GM19023 (cell line): ENCODE measurements at regions not wholly inside any gene's neighbourhood (a gene's known extent, or its start where the extent isn't known, plus 50 kb on each side); places are given as distances from the start of the nearest gene placed in this dataset.

Experiments
- ATAC-seq: cut with Tn5 transposase; IDR thresholded peaks from one replicate; pipeline ENCODE4 v1.9.1; 2021; ENCODE audit warnings: mild to moderate bottlenecking, moderate library complexity; ENCODE audit not compliant: unreplicated experiment

DNA sequence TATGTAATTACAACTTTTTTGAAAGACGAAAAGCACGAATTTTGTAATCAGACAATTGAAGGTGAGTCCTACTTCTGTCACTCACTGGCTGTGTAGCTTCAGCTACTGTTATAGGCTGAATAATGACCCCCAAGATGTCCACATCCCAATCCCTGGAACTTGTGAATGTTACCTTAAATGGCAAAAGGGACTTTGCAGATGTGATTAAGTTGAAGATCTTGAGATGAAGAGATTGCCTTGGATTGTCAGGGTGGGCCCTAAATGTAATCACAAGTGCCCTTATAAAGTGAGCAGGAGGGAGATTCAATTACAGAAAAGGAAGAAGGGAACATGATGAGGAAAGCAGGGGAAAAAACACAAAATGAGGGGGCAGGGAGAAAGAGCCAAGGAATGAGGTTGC lies 326.2 kb upstream of the MSX2 start:
- ATAC-seq, result no peak

DNA sequence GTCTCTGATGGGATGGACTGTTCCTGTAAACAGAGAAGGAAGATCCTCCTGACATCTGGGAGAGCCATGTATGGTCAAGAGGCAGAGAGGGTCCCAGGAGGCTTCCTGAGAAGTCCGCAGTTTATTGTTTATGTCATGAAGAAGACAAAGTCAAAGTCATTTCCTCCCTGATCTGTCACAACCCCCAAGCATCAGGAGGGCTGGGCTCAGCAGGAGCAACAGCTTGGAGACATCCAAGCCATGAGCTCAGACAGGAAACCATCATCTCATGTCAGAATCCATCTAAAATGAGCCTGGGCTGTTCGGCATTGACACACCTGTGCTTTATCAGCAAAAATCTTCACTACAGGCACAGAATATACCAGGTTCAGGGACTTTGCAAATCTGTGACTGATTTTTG lies 325.0 kb upstream of the MSX2 start:
- no peak for ATAC-seq

DNA sequence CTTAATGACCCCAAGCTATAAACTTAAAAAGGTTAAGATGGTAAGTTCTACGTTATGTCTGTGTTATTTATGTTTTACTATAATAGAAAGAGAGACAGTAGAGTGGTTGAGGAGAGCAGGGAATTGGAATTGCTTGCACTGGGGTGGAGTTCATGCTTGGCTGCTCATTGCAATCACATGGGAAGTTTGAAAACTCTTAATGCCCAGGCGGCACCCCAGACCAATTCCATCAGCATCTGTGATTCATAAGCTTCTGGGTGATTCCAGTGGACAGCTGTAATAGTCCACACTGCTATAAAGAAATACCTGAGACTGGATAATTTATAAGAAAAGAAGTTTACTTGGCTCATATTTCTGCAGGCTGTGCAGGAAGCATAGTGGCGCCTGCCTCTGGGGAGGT lies 323.9 kb upstream of the MSX2 start:
- no peak for ATAC-seq

DNA sequence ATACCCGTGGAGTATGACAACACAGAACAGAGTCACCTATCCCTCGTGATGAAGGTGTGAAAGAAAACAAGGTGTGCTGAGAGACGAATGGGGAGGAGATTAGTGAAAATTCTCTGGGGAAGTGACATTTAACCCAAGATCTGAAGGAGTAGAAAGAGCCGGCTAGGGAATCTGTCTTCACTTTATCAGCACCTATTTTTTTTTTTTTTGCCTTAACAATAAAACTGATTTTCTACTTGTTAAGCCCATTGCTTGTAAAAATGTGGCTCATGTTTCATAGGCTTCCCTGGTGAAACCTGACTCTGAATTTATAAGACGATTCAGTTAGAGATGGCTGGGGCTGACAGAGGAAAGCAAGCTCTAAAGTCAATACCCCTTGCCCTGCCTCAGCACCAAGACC lies 322.6 kb upstream of the MSX2 start:
- ATAC-seq, result no peak

DNA sequence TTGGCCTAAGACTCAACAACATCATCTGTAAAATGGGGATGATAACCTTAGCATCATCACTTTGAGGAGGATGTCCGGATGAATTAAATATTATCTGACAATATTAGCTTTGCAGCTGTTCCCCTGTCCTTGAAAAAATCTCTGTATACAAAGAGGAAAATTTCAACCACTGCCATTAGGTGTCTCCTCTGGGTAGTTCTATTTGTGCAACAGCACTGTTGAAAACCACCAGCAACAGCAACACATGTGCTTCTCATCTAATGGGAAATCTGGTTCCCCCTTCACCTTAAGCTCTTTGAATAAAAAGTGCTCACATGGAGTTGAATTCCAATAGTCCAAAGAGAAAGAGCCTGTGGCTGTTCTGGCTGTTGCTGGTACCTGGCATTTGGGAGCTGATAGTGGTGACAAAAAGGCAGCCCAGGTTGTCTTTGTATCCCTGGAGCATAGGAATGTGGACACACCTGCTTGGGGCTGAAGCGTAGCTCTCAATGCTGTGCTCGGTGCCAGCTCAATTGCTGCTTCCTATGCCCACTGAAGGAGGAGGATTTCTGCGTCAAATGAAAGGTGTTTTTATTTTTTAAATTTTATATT lies 322.1 kb upstream of the MSX2 start:
- no peak for ATAC-seq

DNA sequence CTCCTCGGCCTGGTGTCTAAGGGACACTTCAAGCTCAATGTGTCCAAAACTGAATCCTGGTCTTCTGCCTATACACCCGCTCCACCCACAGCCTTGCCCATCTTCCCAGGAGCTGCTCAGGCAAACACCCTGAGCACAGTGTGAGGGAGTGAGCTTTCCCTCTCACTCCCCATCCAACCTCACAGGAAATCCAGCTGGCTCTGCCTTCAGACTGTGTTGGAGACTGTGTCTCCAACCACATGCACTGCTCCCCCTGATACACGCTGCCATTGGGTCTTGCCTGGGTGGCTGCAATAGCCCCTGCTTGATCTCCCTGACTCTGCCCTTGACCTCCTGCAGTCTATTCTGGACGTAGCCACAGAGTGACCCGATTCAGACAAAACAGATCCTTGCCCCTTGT lies 319.5 kb upstream of the MSX2 start:
- ATAC-seq, result no peak

DNA sequence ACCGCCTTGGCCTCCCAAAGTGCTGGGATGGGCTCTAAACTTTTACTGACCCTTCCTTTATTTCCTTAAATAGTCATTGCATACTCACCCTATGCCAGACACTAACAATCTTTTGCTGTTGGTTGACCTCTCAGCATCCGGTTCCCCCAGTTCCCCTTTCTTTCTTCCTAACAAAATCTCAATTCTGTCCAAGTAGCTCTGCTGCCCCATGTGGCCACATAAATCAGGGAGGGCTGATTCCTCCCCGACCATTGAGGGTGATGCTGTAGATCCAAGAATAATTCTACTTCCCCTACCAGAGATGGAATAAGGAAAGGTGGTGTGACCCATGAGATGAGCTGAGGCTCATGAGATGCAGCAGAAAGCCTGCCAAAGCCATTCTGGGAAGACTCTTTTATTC lies 315.3 kb upstream of the MSX2 start:
- ATAC-seq, result no peak

DNA sequence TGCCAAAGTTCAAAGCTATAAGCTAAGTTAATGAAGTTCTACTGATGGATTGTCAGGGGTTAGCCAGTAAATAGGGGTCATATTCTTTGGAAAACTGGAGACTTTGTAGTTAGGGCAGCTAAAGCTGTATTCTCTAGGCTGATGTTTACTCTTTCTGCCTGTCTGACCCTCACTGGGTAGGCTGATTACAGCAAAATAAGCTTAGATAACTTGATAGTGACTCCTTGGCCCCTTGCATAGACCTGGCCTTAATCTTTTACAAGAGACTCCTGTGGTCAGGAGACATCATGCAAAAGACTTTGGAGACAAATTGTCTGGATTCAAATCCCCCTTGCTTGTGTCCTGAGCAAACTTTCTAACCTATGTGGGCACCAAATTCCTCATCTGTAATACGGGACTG lies 314.4 kb upstream of the MSX2 start:
- ATAC-seq, result no peak

DNA sequence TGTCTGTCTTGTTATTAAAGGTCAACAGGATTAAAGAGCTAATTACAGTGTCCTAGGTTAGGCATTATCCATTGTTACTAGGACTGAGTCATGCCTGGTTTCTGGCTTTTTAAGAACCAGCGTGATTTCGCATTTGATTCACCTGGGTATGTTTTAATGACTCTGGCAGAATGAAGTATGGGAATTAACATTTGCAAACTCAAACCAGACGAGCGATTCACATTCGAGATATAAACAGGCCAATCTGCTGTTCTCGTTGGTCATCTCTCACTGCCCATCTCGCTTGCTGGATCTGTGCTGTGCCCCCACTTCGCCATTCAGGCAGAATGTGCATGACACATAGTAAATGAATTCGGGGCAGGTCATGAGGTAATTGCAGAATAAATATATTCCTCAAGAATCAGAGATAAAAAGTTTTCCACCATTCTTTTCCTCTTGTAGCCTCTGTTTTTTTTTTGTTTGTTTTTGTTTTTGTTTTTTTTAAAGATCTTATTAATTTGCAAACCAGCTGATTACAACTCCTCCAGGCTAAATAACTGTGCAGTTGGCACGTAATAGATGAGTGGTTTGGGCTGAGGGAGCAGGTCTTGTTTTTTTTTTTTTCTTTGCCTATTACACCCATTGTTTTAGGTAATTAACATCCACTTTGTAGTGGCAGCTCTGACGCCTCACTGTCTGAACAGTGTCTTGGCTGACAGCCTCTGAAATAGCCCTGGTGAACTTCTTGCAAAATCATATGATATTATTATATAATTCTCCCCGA lies 313.5 kb upstream of the MSX2 start:
- ATAC-seq, result no peak

DNA sequence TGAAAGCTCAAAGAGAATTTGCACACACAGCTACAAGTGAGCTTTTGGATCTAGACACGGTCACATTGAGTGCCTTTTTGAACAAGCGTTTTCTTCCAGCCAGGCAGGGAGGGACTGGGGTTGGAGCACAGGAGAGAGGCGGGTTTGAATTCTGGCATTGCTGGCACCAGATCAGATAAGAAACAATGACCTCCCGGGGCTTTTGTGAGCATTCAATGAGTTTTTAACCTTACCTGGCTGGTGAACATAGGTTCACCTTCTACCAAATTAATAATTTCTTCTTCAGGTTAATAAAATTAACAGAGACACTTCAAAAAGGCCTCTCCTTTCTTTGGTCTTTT lies 312.9 kb upstream of the MSX2 start:
- ATAC-seq, result no peak

DNA sequence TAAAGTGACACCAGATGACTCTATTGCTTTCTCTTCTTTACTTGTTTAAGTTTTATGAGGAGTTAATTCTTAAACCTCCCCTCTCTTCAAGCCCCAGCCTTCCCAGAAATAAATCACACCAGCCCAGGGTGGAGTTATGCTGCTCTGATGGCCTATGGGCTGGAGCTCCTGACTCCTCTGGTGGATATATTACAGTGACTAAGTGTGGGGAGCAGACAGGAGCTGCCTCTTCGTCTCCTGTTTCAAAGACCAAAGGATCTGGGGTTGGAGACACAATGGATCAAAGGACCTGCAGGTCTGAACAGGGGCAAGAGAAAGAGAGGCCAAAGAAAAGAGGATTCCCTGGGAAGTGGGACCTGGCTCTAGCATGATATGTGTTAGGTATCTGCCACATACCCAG lies 312.0 kb upstream of the MSX2 start:
- ATAC-seq, result no peak

DNA sequence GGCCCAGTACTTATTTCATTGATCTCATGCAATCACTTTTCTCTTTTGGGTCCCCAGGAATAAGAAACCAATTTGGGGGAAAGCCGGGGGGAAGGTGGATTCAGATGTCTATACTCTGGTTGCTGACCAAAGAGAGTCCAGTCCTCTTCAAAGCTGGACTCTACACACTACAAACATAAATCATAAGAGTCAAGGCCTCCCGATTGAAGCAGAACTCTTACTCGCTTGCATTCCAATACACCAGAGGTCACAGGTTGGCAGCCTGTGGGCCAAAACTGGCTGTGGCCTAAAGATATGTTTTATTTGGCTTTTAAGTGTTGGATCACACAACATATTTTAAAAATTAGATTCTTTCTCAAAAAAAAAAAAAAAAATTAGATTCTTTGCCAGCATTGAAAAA lies 311.4 kb upstream of the MSX2 start:
- ATAC-seq, result no peak

DNA sequence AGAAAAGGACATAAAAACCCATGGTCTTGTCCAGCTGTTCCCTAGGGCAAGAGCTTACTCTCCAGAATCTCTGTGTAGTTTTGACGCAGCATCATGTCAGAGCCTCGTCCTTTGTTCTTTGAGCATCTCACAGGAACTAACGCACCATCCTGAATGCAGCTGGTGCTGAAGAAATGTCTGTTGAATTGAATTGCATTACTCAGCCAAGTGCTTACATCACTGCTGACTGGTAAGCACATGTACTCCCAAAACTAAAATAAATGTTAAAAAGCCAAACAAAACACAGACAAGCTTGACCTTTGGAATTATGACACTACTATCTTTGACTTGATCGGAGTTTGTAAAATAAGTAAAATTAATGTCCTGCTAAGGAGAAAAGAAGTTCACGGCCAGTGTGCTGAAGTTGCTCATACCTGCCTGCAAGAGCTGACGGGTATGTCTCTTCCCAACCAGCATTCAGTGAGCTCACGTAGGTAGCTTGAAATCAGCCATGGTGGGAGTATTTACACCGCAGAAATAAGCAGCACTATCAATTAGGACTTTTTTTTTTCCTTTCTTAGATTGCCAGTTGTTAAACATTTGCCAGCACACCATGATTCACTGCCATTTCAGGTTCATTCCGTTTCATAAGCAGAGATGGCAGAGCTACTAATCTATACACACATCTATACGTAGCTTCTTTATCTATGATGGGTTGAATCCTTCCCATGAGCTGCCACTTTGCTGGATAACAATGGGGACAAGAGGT lies 310.6 kb upstream of the MSX2 start:
- ATAC-seq, result no peak

DNA sequence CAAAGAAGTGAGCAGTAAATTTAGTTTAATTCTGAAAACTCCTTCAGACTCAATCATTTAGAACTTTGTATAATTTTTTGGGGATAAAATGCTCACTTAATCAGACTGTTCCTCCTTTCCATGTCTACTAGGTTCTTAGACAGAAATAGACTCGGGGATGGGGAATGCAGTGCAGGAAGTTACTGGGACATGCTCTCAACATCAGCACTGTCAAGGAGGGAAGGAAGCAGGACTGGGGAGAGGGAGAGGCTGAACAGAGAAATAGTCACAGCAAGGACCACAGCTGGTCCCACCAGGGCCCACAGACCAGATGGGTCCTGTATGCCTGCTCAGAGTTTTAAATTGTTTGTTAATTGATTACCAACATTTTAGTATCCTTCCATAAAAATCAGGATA lies 310.1 kb upstream of the MSX2 start:
- ATAC-seq, result no peak

DNA sequence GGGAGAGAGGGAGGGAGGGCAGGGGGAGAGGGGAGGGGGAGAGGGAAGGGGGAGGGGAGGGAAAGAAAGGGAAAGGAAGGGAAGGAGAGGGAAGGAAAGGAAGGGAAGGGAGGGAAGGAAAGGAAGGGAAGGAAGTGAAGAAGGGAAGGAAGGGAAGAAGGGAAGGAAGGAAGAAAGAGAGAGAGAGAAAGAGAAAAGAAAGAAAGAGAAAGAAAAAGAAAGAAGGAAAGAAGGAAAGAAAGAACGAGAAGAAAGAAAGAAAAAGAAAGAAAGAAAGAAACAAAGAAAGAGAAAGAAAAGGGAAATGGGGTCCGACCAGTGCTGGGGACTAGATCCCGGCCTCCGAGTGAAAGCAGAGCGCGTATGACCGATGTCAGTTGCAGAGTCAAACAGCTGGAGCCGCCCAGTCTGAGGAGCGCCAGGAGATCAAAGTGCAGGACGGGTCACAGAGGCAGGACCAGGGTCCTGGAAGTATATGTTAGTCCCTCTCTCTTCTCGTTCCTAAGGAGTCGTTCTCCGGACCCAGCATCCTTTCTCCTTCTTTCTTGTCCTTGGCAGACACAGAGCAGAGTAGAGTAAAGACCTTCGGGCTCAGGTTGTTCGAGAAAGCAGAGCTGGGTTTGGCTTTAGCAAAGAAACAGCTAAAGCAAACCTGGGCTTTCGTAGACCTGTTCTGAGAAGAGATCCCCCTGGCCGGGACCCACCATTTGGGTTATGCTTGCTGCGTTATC lies 305.4 kb upstream of the MSX2 start:
- no peak for ATAC-seq

DNA sequence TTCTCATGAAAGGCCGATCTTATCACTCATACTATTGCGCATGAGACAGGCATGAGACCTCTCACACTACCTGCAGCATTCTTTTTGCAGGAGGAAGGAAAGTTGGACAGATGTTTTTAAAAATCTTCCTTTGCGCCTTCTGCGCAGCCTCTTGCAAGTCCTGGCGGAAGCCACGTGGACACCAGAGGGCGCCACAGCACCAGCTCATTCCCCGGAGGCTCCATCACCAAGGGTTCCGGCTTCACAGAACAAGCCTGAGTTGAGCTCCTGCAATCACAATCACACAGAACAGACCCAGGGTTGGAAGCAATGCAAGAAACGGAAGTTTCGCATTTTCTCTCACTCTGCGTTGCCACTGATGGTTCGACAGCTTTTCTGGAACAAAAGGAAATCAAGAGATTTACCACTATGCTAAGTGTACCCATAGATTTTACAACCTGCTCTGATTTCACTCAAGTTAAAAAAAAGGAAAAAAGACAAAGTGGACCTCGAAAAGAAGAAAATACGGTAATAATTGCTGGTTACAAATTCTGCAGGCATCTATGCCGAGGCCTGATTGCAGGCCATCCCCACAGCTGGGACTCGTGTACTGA lies 304.7 kb upstream of the MSX2 start:
- peak; percentile 71 for ATAC-seq

DNA sequence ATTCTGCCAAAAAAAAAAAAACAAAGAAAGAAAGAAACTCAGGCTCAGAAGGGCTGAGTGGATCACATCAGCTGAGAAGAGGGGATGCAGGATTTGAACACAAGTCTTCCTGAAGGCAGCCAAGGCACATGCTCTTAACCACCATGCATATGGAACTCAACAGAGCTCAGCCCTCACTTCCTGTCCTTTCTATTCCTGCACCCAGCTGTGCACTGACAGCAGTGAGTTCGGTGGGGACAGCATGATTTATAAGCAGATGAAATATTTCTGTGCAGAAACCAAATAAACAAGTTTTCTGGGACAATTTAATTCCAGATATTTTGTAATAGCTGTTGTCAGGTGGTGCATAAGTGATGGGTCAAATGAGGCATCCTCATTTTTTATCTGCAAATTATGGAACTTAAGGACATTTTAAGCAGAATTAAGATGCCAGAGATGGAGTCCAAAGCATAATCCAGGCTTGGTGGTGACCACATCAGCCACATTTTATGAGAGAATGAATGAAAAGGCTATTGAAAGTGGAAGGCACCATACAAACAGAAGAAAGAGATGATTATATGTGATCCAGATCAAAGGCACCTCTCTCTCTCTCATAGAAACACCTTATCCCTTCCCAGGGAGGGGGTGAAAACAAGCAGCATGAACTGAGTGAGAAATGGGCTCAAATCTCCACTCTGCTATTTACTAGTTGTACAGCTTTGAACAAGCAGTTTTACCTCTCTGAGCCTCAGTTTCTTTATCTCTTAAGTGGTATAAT lies 303.6 kb upstream of the MSX2 start:
- ATAC-seq, result no peak

DNA sequence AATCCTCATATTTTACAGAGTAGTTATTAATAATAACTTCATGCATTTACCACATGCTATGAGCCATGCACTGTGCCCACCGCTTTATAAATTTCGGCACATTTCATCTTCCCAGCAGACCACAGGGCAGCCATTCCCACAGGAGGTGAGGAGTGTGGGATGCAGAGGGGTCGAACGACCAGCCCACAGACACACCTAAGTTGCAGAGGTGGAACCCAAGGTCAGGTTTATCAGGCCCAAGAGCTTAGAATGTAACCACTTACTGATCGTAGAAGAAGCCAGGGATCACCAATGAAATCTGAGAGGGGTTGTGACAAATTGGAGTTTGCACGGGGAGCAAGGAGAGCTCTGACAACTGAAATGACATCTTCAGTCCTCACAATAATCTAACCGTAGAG lies 303.0 kb upstream of the MSX2 start:
- no peak for ATAC-seq

DNA sequence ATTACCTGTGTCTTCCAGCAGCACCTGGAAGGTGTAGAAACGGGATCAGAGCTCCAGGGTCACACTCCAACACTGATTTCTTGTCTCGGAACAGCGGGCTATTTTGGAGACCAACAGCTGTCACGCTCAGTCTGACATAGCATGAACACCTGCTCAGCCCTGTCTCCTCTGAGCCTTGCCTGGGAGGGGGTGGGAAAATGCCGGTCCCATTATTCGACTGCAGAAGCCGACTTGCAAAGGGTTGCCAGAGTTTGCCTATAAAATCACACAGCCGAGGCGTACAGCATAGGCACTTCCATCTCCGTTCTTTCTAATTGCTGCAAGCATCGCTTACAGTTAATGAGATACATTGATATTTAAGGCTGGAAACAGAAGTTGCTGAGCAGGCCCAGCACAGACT lies 300.8 kb upstream of the MSX2 start:
- ATAC-seq, result no peak

DNA sequence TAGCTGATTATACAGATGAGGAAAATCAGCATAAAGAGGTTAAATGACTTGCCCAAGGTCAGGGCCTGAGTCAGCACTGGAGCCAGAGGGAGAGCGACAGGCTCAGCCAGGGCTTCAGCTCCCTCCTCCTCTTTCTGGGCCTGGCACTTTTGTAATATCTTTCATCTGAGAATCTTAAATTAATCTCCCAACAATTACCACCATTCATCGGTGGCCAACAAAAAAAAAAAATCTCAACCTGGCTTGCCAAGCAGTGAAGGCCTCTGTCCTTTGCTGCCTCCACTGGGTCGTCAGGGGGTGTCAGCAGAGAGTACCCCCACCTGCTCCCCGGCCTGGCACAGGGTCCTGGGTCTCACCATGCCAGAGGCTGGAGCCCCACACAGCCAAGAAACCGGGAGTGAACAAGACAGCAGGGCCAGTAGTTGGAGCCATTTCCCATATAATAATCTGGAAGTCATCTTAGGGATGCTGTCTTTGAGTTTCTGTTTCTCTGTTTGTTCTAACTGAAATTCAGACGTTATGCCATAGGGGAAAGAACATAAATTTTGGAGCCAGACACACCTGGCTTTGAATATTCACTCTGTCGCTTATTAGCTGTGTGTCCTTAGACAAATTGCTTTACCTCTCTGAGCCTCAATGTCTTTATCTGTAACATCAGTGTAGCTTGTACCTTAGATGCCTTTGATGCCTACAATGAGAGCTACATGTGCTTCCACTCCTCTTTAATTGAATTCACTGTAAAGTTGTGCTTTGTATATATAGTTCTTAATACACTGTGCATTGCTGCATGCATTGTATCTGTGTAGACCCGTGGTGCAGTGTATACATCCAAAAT lies 299.9 kb upstream of the MSX2 start:
- ATAC-seq, result no peak
